ENCODE measurements at regions not wholly inside any gene's neighbourhood (a gene's known extent, or its start where the extent isn't known, plus 50 kb on each side); places are given as distances from the start of the nearest gene placed in this dataset.

- no peak for TF ChIP-seq ZFX (IDR thresholded peaks at IDR 0.05; ENCODE audit: borderline replicate concordance)
- TF ChIP-seq, protein P1, sequence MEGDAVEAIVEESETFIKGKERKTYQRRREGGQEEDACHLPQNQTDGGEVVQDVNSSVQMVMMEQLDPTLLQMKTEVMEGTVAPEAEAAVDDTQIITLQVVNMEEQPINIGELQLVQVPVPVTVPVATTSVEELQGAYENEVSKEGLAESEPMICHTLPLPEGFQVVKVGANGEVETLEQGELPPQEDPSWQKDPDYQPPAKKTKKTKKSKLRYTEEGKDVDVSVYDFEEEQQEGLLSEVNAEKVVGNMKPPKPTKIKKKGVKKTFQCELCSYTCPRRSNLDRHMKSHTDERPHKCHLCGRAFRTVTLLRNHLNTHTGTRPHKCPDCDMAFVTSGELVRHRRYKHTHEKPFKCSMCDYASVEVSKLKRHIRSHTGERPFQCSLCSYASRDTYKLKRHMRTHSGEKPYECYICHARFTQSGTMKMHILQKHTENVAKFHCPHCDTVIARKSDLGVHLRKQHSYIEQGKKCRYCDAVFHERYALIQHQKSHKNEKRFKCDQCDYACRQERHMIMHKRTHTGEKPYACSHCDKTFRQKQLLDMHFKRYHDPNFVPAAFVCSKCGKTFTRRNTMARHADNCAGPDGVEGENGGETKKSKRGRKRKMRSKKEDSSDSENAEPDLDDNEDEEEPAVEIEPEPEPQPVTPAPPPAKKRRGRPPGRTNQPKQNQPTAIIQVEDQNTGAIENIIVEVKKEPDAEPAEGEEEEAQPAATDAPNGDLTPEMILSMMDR (IDR thresholded peaks at IDR 0.05) = no peak
- H3K27ac ChIP-seq = no peak overlapping the region
These were observed 88.8 kb upstream of the DYRK2 start for GRCh38 chr12:67559751-67560150.

- no peak overlapping the region for H3K27ac ChIP-seq
- TF ChIP-seq ZFX (IDR thresholded peaks at IDR 0.05; ENCODE audit: borderline replicate concordance) = no peak
- TF ChIP-seq, protein P1 (IDR thresholded peaks at IDR 0.05) = no peak
These were observed 85.8 kb upstream of the DYRK2 start for GRCh38 chr12:67562513-67563287.

DNA sequence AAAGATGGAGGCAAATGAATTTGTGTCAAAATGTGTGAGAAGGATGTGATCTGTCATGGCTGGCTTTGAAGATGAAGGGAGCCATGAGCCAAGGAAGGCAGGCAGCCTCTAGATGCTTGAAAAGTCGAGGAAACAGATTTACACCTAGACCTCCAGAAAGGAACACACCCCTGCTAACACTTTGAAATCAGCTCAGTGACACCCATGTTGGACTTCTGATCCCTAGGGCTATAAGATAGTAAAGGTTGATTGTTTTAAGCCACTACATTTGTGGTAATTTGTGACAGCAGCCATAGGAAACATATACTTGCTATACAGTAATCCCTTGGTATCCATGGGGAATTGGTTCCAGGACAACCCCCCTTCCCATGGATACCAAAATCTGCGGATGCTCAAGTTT lies 80.5 kb upstream of the DYRK2 start:
- no peak for TF ChIP-seq ZFX (IDR thresholded peaks at IDR 0.05; ENCODE audit: borderline replicate concordance)
- TF ChIP-seq, protein P1 (IDR thresholded peaks at IDR 0.05) = no peak
- no peak overlapping the region for H3K27ac ChIP-seq

DNA sequence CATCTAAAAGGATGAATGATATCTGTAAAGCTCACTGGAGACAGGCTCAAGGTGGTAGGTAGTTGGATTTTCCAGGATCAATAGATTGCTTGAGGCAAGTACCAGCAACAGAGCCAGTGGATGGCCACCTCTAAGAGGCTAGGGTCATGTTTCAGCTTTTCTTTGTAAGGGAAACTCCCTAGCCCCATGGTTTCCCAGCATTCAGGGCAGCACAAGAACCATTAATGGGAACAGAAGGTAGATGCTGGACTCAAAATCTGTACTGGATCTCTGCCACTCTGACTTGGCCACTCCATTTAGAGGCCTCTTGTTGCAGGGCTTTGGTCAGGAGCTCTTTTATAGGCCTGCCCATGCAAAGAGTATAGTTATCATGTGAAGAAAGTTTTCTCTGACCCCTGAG lies 76.1 kb upstream of the DYRK2 start:
- H3K27ac ChIP-seq = no peak overlapping the region
- no peak for TF ChIP-seq ZFX (IDR thresholded peaks at IDR 0.05; ENCODE audit: borderline replicate concordance)
- TF ChIP-seq, protein P1 (IDR thresholded peaks at IDR 0.05) = no peak

GRCh38 chr12:67573566-67573965 lies 75.0 kb upstream of the DYRK2 start:
- no peak overlapping the region for H3K27ac ChIP-seq
- TF ChIP-seq, protein P1 (IDR thresholded peaks at IDR 0.05) = no peak
- no peak for TF ChIP-seq ZFX (IDR thresholded peaks at IDR 0.05; ENCODE audit: borderline replicate concordance)

GRCh38 chr12:67578976-67579661 lies 69.4 kb upstream of the DYRK2 start:
- no peak overlapping the region for H3K27ac ChIP-seq
- TF ChIP-seq, protein P1 (IDR thresholded peaks at IDR 0.05) = no peak
- no peak for TF ChIP-seq ZFX (IDR thresholded peaks at IDR 0.05; ENCODE audit: borderline replicate concordance)

DNA sequence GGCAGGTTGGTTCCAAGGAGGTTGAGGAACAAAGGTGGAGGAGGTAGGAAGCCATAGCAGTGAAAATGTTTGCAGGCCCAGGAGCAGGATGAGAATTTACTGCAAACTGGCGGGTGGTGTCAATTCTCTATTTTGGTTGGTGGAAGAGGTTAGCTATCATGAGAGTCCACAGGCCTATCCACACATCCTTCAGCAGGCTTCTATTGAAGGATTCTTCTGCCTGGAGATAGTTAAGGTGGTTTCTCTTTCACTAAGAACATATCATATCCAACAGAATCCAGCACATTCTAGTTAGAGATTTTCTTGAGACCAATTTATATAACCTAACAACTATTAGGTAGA lies 68.9 kb upstream of the DYRK2 start:
- TF ChIP-seq ZFX (IDR thresholded peaks at IDR 0.05; ENCODE audit: borderline replicate concordance) = no peak
- TF ChIP-seq, protein P1 (IDR thresholded peaks at IDR 0.05) = no peak
- H3K27ac ChIP-seq = no peak overlapping the region

Data from 22Rv1 (cell line).